CD14-positive monocyte (primary cell): ENCODE measurements at regions not wholly inside any gene's neighbourhood (a gene's known extent, or its start where the extent isn't known, plus 50 kb on each side); places are given as distances from the start of the nearest gene placed in this dataset.
"Not testable (repeated sequence)": the region's sequence is repeated elsewhere in the genome, so short reads cannot be mapped to it uniquely, and the experiment has no call there.

Source experiments
- DNase-seq, 3 donors: peaks; one replicate each; pipeline ENCODE4 v3.0.0-alpha.2; 2011 to 2022
- H2AFZ ChIP-seq: 2 replicates; pipeline ENCODE4 v1.6.0; 2012; ENCODE audit warnings: mild to moderate bottlenecking, low read depth, low read length, inconsistent platforms; ENCODE audit not compliant: insufficient read depth, poor library complexity, severe bottlenecking
- H3K27ac ChIP-seq, 2 donors: 1 replicate in 1 of 2; 2 replicates in 1 of 2; pipeline ENCODE4 v1.5.1; 2012 to 2013; ENCODE audit warnings: low read length in 2 of 2, control low read depth in 1 of 2, inconsistent platforms in 1 of 2, low read depth in 1 of 2, mild to moderate bottlenecking in 1 of 2
- H3K27me3 ChIP-seq, 2 donors: one replicate each; pipeline versions ENCODE4 v1.6.0 to v1.6.1; 2011 to 2013; ENCODE audit warnings: low read length in 2 of 2; ENCODE audit not compliant: control insufficient read depth in 2 of 2, insufficient read depth in 2 of 2
- H3K36me3 ChIP-seq, 2 donors: replicated peaks in 1 of 2; 1 replicate in 1 of 2; 2 replicates in 1 of 2; pipeline versions ENCODE4 v1.5.1 to v1.6.1; 2012 to 2013; ENCODE audit warnings: low read length in 2 of 2, control low read depth in 1 of 2, inconsistent platforms in 1 of 2, mild to moderate bottlenecking in 1 of 2; ENCODE audit not compliant: insufficient read depth in 2 of 2, control insufficient read depth in 1 of 2
- H3K4me1 ChIP-seq, 2 donors: 1 replicate in 1 of 2; 2 replicates in 1 of 2; pipeline versions ENCODE4 v1.5.1 to v1.6.1; 2012 to 2013; ENCODE audit warnings: low read length in 2 of 2, control low read depth in 1 of 2, inconsistent platforms in 1 of 2, mild to moderate bottlenecking in 1 of 2, moderate library complexity in 1 of 2; ENCODE audit not compliant: insufficient read depth in 2 of 2, control insufficient read depth in 1 of 2
- H3K4me2 ChIP-seq: replicated peaks from 2 replicates; pipeline ENCODE3; 2012; ENCODE audit warnings: low read length, moderate library complexity, mild to moderate bottlenecking; ENCODE audit not compliant: poor library complexity, severe bottlenecking; ENCODE audit errors: extremely low read depth
- H3K4me3 ChIP-seq, 3 experiments: fragments of 200-600 bp in 1 of 3; sonication (generic) in 1 of 3; replicated peaks in 1 of 3; 1 replicate in 2 of 3; 2 replicates in 1 of 3; pipeline ENCODE4 v1.5.1; 2011 to 2013; ENCODE audit warnings: low read length in 3 of 3, mild to moderate bottlenecking in 3 of 3, control low read depth in 2 of 3, low read depth in 2 of 3, inconsistent platforms in 1 of 3, moderate library complexity in 1 of 3
- H3K79me2 ChIP-seq: 2 replicates; pipeline ENCODE4 v1.6.0; 2012; ENCODE audit warnings: mild to moderate bottlenecking, control low read depth, inconsistent platforms, low read length, moderate library complexity; ENCODE audit not compliant: insufficient read depth
- H3K9ac ChIP-seq: 2 replicates; pipeline ENCODE4 v1.6.0; 2017; ENCODE audit warnings: low read length, mild to moderate bottlenecking; ENCODE audit not compliant: insufficient read depth, poor library complexity, severe bottlenecking
- H3K9me3 ChIP-seq, 2 donors: replicated peaks in 1 of 2; 1 replicate in 1 of 2; 2 replicates in 1 of 2; pipeline versions ENCODE4 v1.5.1 to v1.6.1; 2012 to 2013; ENCODE audit warnings: low read length in 2 of 2, control low read depth in 1 of 2; ENCODE audit not compliant: control insufficient read depth in 1 of 2, insufficient read depth in 1 of 2
- H4K20me1 ChIP-seq: 2 replicates; pipeline ENCODE4 v1.6.0; 2012; ENCODE audit warnings: mild to moderate bottlenecking, low read length, control low read depth, moderate library complexity; ENCODE audit not compliant: insufficient read depth
- H3K27ac Mint-ChIP-seq, 7 donors: one replicate each; pipeline ENCODE4 v1.8.0; 2020; ENCODE audit warnings: mild to moderate bottlenecking in 7 of 7, mixed read lengths in 7 of 7, moderate library complexity in 6 of 7, inconsistent platforms in 2 of 7
- H3K27me3 Mint-ChIP-seq, 3 donors: one replicate each; pipeline ENCODE4 v1.8.0; 2021 to 2022; ENCODE audit warnings: low read depth in 3 of 3, mild to moderate bottlenecking in 3 of 3, mixed read lengths in 3 of 3, moderate library complexity in 3 of 3, inconsistent platforms in 1 of 3
- H3K36me3 Mint-ChIP-seq, 2 donors: one replicate each; pipeline ENCODE4 v1.8.0; 2020; ENCODE audit warnings: mixed read lengths in 2 of 2, inconsistent platforms in 1 of 2, mild to moderate bottlenecking in 1 of 2
- H3K4me1 Mint-ChIP-seq: one replicate; pipeline ENCODE4 v1.8.0; 2020; ENCODE audit warnings: mild to moderate bottlenecking, mixed read lengths
- H3K4me3 Mint-ChIP-seq, 2 donors: one replicate each; pipeline ENCODE4 v1.8.0; 2020; ENCODE audit warnings: mild to moderate bottlenecking in 2 of 2, mixed read lengths in 2 of 2, moderate library complexity in 1 of 2
- H3K9me3 Mint-ChIP-seq, 7 donors: one replicate each; pipeline ENCODE4 v1.8.0; 2020 to 2022; ENCODE audit warnings: mixed read lengths in 7 of 7, mild to moderate bottlenecking in 6 of 7, moderate library complexity in 6 of 7, inconsistent platforms in 2 of 7
- WGBS: methylation state at CpG from one replicate; pipeline ENCODE4 v1.1.5; 2013; ENCODE audit warnings: missing lambda C conversion rate; ENCODE audit not compliant: insufficient coverage; 5-methylcytosine and 5-hydroxymethylcytosine counted together
- intact Hi-C, 2 donors: fragments of 100-400 bp; cut with micrococcal nuclease; formaldehyde crosslinking; loops; one replicate each; pipeline versions ENCODE4 v1.15.0 to v1.15.1; 2023
- TF ChIP-seq, protein P1 (sequence below): fragments of 200-600 bp; IDR thresholded peaks from one replicate; pipeline ENCODE4 v1.8.0; 2022; ENCODE audit warnings: antibody characterized with exemption, mild to moderate bottlenecking

DNA sequence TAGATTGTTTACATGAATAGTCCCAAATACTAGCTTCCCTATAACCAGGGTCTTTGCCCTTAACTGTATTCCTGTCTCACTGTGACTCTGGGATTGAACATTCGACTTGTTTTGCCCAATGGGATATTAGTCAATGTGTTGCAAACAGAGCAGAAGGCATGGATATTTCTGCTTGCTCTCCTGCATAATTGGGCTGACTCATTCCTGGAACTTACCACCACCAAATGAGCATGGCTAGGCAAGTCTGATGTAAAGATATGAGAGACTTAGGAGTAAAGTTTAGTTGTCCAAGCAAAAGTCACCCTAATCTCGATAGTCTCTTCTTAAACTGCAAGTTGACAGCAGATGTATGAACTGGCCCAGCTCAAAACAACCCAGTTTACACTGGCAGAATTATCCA is 273.5 kb upstream of the CCNG1 start:
- no peak overlapping the region for H3K4me3 Mint-ChIP-seq

DNA sequence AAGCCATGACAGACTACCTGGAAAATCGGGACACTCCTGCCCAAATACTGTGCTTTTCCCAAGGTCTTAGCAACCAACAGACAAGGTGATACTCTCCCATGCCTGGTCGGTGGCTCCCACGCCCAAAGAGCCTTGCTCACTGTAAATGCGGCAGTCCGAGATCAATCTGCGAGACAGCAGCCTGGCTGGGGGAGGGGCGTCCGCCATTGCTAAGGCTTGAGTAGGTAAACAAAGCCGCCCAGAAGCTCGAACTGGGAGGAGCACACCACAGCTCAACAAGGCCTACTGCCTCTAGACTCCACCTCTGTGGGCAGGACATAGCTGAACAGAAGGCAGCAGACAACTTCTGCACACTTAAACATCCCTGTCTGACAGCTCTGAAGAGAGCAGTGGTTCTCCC is 272.1 kb upstream of the CCNG1 start:
- DNase-seq = no peak

More for the DNA sequence above, 273.5 kb upstream of the CCNG1 start:
- no peak overlapping the region for H3K4me3 ChIP-seq
- DNase-seq = no peak
- no peak overlapping the region for H3K4me2 ChIP-seq
- Mint-ChIP-seq H3K9me3 (peaks cover 0 to 15% (median 7%) of the 10 kb centered on the region in 7 donors), H3K27me3 (peaks cover 0 to 2% (median 0%) of the 10 kb centered on the region in 3 donors), H3K36me3 (no peaks in the 10 kb centered on the region), H3K27ac (no peak overlapping the region), H3K4me1 (no peaks in the 10 kb centered on the region)
- H3K9me3 ChIP-seq = peaks cover 0 to 11% of the 10 kb centered on the region in 2 donors
- WGBS = no CpG with 5 or more reads among the region's 2 CpGs
- intact Hi-C loops = no loop called here
- no peak overlapping the region for H3K9ac ChIP-seq
- H3K36me3 ChIP-seq = no peaks in the 10 kb centered on the region
- no peaks in the 10 kb centered on the region for H3K79me2 ChIP-seq
- no peak overlapping the region for H2AFZ ChIP-seq
- TF ChIP-seq, protein P1, sequence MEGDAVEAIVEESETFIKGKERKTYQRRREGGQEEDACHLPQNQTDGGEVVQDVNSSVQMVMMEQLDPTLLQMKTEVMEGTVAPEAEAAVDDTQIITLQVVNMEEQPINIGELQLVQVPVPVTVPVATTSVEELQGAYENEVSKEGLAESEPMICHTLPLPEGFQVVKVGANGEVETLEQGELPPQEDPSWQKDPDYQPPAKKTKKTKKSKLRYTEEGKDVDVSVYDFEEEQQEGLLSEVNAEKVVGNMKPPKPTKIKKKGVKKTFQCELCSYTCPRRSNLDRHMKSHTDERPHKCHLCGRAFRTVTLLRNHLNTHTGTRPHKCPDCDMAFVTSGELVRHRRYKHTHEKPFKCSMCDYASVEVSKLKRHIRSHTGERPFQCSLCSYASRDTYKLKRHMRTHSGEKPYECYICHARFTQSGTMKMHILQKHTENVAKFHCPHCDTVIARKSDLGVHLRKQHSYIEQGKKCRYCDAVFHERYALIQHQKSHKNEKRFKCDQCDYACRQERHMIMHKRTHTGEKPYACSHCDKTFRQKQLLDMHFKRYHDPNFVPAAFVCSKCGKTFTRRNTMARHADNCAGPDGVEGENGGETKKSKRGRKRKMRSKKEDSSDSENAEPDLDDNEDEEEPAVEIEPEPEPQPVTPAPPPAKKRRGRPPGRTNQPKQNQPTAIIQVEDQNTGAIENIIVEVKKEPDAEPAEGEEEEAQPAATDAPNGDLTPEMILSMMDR = no peak
- H3K27ac ChIP-seq = no peak overlapping the region
- H3K4me1 ChIP-seq = no peaks in the 10 kb centered on the region
- no peaks in the 10 kb centered on the region for H4K20me1 ChIP-seq
- H3K27me3 ChIP-seq = no peaks in the 10 kb centered on the region

DNA sequence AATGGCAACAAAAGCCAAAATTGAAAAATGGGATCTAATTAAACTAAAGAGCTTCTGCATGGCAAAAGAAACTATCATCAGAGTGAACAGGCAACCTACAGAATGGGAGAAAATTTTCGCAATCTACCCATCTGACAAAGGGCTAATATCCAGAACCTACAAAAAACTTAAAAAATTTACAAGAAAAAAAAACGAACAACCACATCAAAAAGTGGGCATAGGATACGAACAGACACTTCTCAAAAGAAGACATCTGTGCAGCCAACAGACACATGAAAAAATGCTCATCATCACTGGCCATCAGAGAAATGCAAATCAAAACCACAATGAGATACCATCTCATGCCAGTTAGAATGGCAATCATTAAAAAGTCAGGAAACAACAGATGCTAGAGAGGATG is 267.2 kb upstream of the CCNG1 start:
- H3K27me3 ChIP-seq, H4K20me1 ChIP-seq, H3K36me3 Mint-ChIP-seq, H3K27me3 Mint-ChIP-seq, H3K27ac Mint-ChIP-seq, H3K4me1 ChIP-seq, H3K4me3 ChIP-seq, H3K9me3 ChIP-seq, H3K4me2 ChIP-seq, H3K9ac ChIP-seq, H2AFZ ChIP-seq, H3K27ac ChIP-seq, H3K79me2 ChIP-seq, intact Hi-C loops, DNase-seq, H3K4me1 Mint-ChIP-seq, H3K4me3 Mint-ChIP-seq, H3K36me3 ChIP-seq: not testable (repeated sequence)
- WGBS = 100% methylated on average over 1 of the region's 3 CpGs
- peaks cover 0 to 20% (median 7%) of the 10 kb centered on the region in 7 donors for H3K9me3 Mint-ChIP-seq

More for the DNA sequence above, 272.1 kb upstream of the CCNG1 start:
- H3K79me2 ChIP-seq = no peaks in the 10 kb centered on the region
- no peaks in the 10 kb centered on the region for H3K4me1 Mint-ChIP-seq
- TF ChIP-seq, protein P1 = no peak
- H3K9ac ChIP-seq = no peak overlapping the region
- intact Hi-C loops = no loop called here
- peaks cover 0 to 20% (median 10%) of the 10 kb centered on the region in 7 donors for H3K9me3 Mint-ChIP-seq
- no peak overlapping the region for H3K4me2 ChIP-seq
- no peaks in the 10 kb centered on the region for H3K36me3 ChIP-seq
- no peaks in the 10 kb centered on the region for H3K27me3 ChIP-seq
- H2AFZ ChIP-seq = no peak overlapping the region
- H3K4me3 Mint-ChIP-seq = no peak overlapping the region
- no peak overlapping the region for H3K27ac ChIP-seq
- H3K36me3 Mint-ChIP-seq = no peaks in the 10 kb centered on the region
- H3K4me3 ChIP-seq = no peak overlapping the region
- peaks cover 0 to 11% of the 10 kb centered on the region in 2 donors for H3K9me3 ChIP-seq
- no peaks in the 10 kb centered on the region for H3K4me1 ChIP-seq
- H3K27me3 Mint-ChIP-seq = peaks cover 0 to 2% (median 0%) of the 10 kb centered on the region in 3 donors
- no peak overlapping the region for H3K27ac Mint-ChIP-seq
- H4K20me1 ChIP-seq = no peaks in the 10 kb centered on the region
- 90% methylated on average over 5 of the region's 10 CpGs for WGBS
